Fibroblast of skin of left biceps (primary cell): ENCODE measurements at regions not wholly inside any gene's neighbourhood (a gene's known extent, or its start where the extent isn't known, plus 50 kb on each side); places are given as distances from the start of the nearest gene placed in this dataset.
A peak's percentile ranks its signal among the peaks of the same experiment; 100 is the strongest.

Experiments
- DNase-seq, 2 experiments: peaks; one replicate each; pipeline ENCODE4 v3.0.0-alpha.2; 2013; ENCODE audit warnings: low read depth in 2 of 2

- DNase-seq: no peak
Observed at GRCh38 chr3:78420611-78421010, 1347.2 kb downstream of the ROBO1 start.

DNA sequence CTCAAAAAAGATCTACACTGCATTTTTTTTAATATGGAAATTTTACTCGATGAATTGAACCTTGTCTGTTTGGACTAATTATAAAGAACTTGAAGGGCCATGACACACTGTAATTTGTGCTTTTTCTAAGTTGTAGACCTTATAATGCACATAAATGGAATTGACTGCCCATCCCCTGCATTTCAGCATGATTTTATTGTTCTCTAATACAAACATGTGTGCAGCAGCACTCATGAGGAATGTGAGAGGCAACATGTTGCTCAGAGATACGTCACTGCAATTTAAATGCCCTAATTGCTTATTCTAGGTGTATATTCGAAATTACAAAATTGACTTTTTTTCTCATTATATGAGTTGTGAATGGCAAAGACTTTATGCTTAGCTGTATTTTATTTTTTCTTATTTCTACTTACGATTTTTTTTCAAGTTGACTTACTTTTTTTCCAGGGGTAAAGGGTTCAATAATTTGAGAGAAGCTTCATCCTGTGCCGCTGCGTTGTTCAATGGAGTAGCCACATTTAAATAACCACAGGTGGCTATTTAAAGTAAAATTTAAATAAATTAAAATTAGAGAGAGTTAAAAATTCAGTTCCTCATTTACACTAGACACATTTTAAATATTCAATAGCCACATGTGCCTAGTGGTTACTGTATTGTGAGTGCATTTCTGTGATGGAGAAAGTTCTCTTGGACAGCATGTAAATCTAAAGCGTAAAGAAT lies 1346.4 kb downstream of the ROBO1 start:
- DNase-seq: no peak

- DNase-seq: no peak
Observed at GRCh38 chr3:78424656-78425055, 1343.1 kb downstream of the ROBO1 start.

DNA sequence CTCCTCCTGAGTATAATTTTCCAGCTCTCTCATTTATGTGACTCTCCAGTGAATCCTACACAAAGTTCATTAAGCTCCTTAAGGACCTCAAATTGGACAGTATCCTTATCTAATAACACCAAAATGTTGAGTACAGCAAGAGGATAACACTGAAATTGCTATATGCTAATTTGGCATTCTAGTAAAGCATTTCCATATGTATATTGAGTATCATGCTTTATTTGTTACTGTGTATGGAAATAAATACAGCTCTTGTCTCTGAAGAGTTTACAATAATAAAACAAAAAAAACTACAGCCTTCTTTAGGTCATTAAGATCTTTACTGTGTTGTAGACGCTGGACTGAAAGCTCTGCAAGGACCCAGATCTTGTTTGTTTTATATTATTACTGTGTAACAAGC lies 1341.3 kb downstream of the ROBO1 start:
- DNase-seq: no peak

GRCh38 chr3:78427303-78427702 lies 1340.5 kb downstream of the ROBO1 start:
- peak; percentile 25 to 46 for DNase-seq

DNA sequence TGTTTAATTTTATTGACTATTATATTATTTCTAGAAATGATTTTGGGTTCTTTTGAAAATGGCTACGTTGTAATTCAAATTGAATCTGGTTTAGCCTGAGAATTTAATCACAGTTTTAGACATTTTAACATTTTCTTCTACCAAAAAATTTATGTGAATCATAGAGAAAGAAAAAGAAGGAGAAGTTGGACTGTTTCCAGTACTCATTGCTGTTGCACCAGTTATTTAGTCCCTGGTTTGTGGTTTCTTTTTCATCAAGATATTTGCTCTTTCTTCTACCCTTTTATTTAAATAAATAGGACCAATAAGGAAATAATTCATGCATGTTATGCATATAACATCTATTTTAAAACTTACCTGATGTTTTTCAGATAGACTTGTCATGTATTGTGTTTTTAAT lies 1337.1 kb downstream of the ROBO1 start:
- no peak for DNase-seq

DNA sequence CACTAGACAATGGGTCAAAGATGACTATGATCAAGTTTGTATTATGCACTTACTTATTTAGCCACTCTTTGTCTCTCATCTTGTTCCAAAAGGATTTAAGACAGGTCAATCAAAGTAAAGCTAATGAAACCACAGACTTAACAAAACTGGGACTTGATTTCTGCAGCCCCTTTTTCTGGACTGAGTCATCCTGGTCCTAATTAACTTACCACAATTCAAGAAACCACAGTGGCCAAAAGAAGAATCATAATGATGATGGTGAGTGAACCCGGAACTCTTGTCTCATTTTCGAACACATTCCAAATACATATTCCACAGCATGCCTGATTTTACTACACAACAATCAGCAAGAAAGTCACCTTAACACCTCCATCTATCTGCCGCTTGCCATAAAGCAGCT lies 1333.0 kb downstream of the ROBO1 start:
- DNase-seq: no peak

DNA sequence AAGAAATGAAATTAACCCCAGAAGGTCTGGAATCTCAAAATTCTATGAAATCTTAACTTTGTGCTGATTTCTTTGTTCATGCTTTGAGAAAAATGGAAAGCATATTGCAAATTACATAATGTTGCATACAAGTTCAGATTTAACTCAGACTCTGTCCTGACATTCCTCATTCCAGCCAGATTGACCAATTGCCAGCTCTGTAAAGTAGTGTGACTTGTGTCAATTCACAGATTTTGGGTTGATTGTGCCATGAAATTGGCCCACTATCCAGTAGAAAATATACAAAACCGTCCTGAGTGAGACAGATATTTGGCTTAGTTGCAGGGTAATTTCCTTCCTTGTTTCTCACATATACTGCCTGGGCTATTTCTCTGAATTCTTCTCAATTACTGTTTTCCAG lies 1312.6 kb downstream of the ROBO1 start:
- no peak for DNase-seq

DNA sequence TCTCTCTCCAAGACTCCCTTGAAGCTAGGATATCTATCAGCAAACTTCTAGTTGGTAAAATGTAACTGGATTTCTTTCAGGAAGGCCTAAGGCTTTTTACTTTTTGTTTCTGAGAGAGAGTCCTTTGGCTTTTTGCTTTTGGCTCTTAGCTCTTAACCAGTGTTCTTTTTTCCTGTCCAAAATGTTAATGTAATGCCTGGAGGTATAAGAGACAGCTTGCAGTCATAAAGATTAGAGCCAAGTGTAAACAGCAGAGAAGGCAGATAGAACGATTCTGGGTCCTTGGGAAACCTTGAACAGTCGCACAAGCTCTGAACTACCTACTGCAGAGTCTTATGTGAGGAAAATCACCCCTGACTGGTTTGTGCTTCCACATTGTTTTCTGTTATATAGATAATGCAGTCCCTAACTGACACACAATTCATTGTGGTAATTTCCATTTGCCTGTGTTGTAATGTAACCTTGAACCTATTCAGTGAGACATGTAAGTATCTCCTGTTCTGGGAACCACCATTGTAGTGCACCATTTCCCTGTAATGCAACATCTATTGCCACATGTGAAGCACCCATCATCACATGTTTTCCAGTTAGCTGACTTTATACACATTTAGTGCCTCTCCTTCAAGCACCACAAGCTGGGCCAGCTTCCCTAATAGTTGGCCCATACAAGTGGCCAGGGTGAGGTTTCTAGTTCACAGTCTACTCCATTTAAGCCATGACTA lies 1311.9 kb downstream of the ROBO1 start:
- DNase-seq: no peak

DNA sequence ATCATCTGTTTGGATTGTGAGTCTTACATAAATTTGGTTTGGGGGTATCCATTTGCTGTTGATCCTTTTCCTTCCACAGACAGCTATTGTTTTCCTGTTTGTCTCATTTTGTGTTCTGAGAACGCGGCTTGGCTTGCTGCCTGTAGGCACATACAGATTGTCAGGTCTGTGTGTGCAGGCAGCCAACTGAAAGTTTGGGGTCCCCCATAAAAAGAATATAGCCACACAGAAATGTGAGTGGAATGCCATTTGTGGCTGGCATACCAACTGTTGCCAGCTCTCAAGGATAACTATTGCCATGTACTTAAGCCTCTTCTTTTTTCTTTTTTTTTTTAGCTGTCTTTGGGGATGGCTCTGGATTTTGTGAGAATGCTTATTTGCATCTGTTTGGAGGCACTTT lies 1308.0 kb downstream of the ROBO1 start:
- no peak for DNase-seq

DNA sequence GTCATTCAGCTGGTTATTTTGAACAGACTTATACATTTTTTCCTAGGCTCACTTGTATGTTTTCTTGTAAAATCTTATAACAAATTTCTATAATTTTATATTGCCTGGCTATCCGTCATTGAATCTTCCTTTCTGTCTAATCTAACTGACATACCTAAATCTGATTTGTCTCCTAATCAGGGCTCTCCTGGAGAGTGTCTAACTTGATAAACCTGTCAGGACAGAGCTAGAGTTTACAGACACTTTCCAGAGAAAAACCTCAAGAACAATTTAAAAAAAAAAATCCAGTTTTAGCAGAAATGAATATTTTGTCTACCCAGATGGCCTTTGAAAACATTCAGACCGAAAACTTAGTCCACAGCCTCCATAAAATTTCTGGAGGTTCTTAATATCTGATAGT lies 1305.8 kb downstream of the ROBO1 start:
- DNase-seq: no peak

DNA sequence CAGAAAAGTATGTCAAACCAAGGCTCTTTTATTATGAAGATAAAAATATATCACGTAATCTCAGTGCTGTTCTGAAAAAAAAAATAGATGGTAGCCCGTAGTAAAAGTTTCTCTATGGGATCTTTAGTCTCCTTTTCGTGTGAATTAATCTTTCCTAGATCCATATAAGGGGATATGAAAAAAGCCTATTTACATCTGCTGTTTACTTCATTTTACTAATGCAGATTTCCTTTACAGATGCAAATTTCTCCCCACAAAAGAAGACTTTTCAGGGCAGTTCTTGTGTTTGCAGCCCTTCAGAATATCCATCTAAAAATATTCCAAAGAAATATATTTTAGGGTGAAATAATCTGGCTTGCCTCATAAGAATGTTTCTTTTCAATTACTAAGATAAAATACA lies 1291.7 kb downstream of the ROBO1 start:
- no peak for DNase-seq

- DNase-seq: no peak
Observed at GRCh38 chr3:78481050-78481449, 1286.7 kb downstream of the ROBO1 start.

DNA sequence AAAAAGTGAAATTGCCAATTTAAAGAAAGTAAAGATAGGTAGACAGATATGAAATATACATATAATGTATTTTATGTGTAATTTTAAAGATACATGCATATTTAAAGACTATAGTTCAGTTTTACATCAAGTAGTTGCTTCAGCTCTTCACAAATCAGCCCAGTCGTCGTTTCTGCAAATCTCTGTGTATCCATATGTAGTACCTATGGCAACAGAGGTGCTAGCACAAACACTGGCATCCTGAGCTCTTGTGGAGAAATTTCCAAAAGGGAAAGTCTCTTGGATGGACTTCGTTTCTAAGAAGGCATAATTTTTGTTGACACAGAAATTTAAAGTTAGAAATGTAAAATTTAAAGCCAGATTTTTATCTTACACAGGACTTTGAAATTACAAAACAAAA lies 1284.7 kb downstream of the ROBO1 start:
- no peak for DNase-seq

DNA sequence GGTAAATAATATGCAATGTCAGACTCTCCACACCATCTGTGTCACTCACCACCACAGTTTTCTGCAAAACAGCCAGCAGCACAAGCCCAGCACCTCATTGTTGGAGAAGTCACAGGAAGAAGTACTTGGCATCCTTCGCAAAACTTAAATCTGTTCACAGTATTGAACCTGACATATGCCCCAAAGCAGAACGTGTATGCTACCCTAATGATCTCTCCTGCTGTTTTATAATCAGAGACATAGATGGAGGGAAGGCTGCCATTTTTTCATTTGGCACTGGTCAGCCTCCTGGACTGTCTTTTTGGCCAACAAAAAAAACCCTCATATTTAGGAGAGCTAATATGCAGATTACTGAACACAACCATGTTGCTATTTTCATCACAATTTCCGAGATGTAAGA lies 1272.9 kb downstream of the ROBO1 start:
- DNase-seq: no peak

DNA sequence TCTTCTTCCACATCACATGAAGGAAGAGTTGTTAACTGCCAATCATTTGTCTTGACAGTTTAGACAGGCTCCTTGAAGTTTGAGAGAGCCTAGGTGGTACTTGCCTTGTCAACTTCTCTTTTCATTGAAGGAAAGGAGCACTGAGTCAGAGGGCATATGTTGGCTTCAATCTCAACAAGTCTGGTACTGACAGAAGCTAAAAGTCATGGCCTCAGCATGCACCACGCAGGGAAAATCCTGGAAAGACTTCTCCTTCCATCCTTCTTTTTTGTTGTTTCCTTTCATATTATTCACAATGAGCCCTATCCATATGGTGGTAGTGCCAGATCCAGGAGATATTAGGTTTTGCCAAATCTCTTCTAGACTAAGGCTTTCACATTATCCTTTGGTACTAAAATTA lies 1272.5 kb downstream of the ROBO1 start:
- DNase-seq: no peak

GRCh38 chr3:78496501-78496900 lies 1271.3 kb downstream of the ROBO1 start:
- no peak for DNase-seq

- DNase-seq: no peak
Observed at GRCh38 chr3:78497021-78497420, 1270.8 kb downstream of the ROBO1 start.

DNA sequence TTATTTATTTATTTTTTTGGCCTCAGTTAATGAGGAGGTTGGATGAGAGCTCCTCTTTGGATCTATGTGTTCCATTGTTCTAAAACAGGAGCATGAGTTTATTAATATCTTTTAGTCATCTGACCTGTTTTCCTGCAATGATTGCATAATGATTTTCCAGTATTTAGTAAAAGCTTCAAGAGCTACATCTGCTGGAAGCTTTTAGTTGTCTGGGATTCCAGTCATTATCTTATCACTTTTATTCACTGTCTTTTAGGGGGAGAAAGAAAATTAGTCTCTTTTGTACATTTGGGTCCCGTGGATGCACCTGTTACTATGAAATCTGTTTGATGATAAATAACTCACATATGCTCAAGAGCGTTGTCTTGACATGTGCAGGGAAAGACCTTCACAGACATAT lies 1270.0 kb downstream of the ROBO1 start:
- no peak for DNase-seq

- DNase-seq: no peak
Observed at GRCh38 chr3:78506061-78506460, 1261.7 kb downstream of the ROBO1 start.

- DNase-seq: peak in 1 of 2 experiments; percentile 28
Observed at GRCh38 chr3:78506581-78507195, 1261.1 kb downstream of the ROBO1 start.

DNA sequence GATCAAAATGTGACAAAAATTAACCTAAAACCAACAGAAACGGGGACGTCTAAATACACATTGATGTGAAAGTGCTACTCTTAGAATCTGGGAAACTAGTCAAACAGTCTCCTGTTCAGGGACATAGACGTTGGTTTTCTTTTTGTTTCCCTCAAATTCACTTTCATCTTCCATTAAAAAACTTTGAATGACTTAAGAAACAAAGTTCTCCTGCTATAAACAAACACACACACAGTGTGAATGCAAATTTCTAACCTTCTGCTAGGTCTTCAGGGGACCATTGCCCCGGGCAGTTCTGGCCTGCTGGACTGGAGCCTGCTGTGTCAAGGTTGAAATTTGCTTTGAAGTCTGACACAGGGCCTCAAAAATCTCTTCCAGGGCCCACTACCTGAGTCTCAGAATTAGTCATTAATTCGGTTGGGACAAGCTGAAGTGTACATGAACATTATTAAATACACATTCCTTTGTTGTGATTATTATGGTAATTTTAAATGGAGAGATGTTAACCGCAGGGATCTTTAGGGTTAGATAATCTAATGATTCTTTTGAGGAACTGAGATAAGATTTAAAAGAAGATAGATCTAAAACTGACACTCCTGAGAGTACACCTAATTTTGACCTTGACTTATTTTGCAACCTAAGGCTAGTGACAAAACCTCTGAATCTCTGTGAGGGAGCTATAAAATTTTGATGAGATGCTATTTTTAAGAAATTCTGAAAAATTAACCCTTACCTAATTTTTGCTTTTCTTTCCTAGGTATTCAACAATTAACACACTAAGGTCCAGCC lies 1260.4 kb downstream of the ROBO1 start:
- DNase-seq: no peak
